Brain microvascular endothelial cell (primary cell): ENCODE measurements at regions not wholly inside any gene's neighbourhood (a gene's known extent, or its start where the extent isn't known, plus 50 kb on each side); places are given as distances from the start of the nearest gene placed in this dataset.

ENCODE experiments used
- DNase-seq: peaks from one replicate; pipeline ENCODE4 v3.0.0-alpha.2; 2020
- H3K27ac ChIP-seq: fragments of 250-450 bp; sonication (Bioruptor Pico); 2 replicates; pipeline ENCODE4 v1.5.1; 2020; ENCODE audit warnings: mild to moderate bottlenecking, moderate library complexity
- H3K27me3 ChIP-seq: fragments of 250-450 bp; sonication (Bioruptor Pico); replicated peaks from 2 replicates; pipeline ENCODE4 v1.5.1; 2020; ENCODE audit warnings: mild to moderate bottlenecking
- H3K36me3 ChIP-seq: fragments of 250-450 bp; sonication (Bioruptor Pico); replicated peaks from 2 replicates; pipeline ENCODE4 v1.5.1; 2020; ENCODE audit warnings: mild to moderate bottlenecking
- H3K4me3 ChIP-seq: 2 replicates; pipeline ENCODE4 v1.5.1; 2011; ENCODE audit warnings: low read depth, mild to moderate bottlenecking, control low read depth, low read length, moderate library complexity
- CTCF ChIP-seq: IDR thresholded peaks from 2 replicates; pipeline ENCODE4 v1.5.1; 2011; ENCODE audit warnings: low read depth, mild to moderate bottlenecking, moderate library complexity, low read length, control low read depth, inconsistent platforms; ENCODE audit errors: missing control alignments
- in situ Hi-C: cut with HindIII; loops from 2 replicates; pipeline ENCODE4 v1.10.0; 2017; ENCODE audit warnings: low sequenced_read_pairs, low pct_ligation_motif_present

DNA sequence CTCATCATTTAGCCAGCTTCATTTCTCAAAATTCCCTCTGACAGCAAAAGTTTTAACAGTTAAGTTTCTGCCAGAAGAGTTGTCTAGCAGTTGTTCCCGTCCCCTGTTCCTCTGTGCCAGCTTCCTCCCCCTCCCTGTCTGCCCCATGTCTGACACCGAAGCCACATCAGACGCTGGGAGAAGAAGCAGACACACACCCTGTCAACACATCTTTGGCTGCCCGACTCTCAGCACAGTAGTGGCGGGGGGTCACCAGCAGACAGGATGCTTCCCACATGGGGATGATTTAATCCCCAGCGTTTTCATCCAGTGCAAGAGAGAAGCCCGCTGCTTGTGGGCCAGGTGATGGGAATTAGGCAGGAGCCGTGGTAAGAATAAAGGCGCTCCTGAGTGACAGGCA is 379.4 kb upstream of the RUNX1 start:
- Histone ChIP-seq H3K36me3 (no peaks in the 10 kb centered on the region), H3K27me3 (no peaks in the 10 kb centered on the region), H3K4me3 (no peak overlapping the region), H3K27ac (no peak overlapping the region)
- in situ Hi-C loops: no loop called here
- TF ChIP-seq CTCF: no peak
- DNase-seq: peak; percentile 39

DNA sequence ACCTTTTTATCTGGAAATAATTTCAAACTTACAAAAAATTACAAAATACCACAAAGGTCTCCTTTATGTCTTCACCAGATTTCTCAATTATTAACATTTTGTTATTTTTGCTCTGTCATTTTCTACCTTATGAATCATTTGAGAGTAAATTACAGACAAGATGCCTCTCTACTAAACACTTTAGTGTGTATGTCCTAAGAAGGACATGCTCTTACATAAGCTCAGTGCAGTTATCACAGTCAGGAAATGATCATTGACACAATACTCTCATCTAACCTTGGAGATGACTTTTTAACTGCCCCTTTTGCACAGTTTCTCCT is 378.9 kb upstream of the RUNX1 start:
- H3K36me3 ChIP-seq: no peaks in the 10 kb centered on the region
- in situ Hi-C loops: no loop called here
- no peak overlapping the region for H3K4me3 ChIP-seq
- no peaks in the 10 kb centered on the region for H3K27me3 ChIP-seq
- TF ChIP-seq CTCF: no peak
- H3K27ac ChIP-seq: no peak overlapping the region
- DNase-seq: no peak

DNA sequence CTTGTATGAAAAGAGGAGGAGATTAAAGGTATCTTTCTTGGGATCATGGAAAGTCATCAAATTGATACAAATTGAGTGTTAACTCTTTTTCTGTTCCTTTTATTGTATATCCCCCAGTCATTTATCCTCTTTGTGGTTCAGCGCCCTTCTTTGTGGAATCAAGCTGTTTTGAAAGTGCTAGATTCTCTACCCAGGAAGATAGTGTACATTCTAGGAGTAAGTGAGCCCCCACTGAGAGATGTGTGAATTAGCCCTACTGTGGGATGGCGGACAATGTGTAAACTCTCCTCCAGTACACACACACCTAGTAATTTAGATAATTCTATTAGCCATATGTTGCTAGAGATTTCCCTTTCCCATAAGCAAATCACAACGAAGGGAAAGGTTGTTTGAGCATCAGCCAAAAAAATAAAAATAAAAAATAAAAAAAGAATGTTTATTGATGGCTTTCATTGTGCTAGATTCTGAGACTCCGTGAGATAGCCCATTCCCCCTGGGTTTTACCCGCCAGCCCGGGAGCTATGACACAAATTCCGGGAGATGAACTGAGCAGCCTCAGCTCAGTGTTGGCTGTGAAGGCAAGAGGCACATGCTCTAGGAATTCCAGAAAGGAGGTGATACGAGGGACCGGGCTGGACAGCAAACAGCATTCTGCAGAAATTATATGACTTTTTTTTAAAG is 378.4 kb upstream of the RUNX1 start:
- H3K27me3 ChIP-seq: no peaks in the 10 kb centered on the region
- H3K4me3 ChIP-seq: no peak overlapping the region
- in situ Hi-C loops: no loop called here
- no peaks in the 10 kb centered on the region for H3K36me3 ChIP-seq
- TF ChIP-seq CTCF: no peak
- DNase-seq: no peak
- no peak overlapping the region for H3K27ac ChIP-seq

- H3K36me3 ChIP-seq: no peaks in the 10 kb centered on the region
- H3K27me3 ChIP-seq: no peaks in the 10 kb centered on the region
- no peak for DNase-seq
- no peak for TF ChIP-seq CTCF
- H3K4me3 ChIP-seq: no peak overlapping the region
- H3K27ac ChIP-seq: no peak overlapping the region
- in situ Hi-C loops: no loop called here
Measured at GRCh38 chr21:35426897-35427296, 377.8 kb upstream of the RUNX1 start.

GRCh38 chr21:35426469-35426868 is 377.4 kb upstream of the RUNX1 start:
- H3K27ac ChIP-seq: no peak overlapping the region
- no peak for DNase-seq
- in situ Hi-C loops: no loop called here
- H3K36me3 ChIP-seq: no peaks in the 10 kb centered on the region
- no peak for TF ChIP-seq CTCF
- no peaks in the 10 kb centered on the region for H3K27me3 ChIP-seq
- no peak overlapping the region for H3K4me3 ChIP-seq

DNA sequence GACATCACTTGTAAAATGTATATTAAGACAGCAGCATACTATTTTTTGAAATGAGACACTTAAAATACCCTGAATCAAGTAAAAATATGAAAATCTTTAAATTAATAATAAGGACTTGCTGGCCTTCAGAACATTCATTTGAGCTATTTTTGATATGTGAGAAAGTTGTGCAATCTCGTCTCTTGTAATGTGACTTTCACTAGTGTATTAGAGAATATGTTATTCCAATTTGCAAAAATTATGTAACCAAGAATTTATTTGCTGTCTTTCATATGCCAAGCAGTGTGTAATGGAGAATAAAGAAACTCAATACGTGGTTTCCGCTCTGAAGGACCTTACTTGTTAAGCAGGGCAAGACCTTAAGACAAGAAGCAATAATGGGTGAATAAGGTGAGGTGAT is 375.0 kb upstream of the RUNX1 start:
- TF ChIP-seq CTCF: no peak
- Histone ChIP-seq H3K4me3 (no peak overlapping the region), H3K27me3 (no peaks in the 10 kb centered on the region), H3K36me3 (no peaks in the 10 kb centered on the region), H3K27ac (no peak overlapping the region)
- in situ Hi-C loops: no loop called here
- DNase-seq: no peak
